OCI-LY3 (cell line): ENCODE measurements at regions not wholly inside any gene's neighbourhood (a gene's known extent, or its start where the extent isn't known, plus 50 kb on each side); places are given as distances from the start of the nearest gene placed in this dataset.

ENCODE experiments used
- H2AFZ ChIP-seq: fragments of 200-600, 300-600 bp; shearing (Covaris generic); 2 replicates; pipeline ENCODE4 v1.6.0; 2014; ENCODE audit warnings: antibody characterized with exemption, low read depth, low read length
- H3K27ac ChIP-seq: fragments of 200-600, 300-600 bp; sonication (generic); 2 replicates; pipeline ENCODE4 v1.5.1; 2014; ENCODE audit warnings: mild to moderate bottlenecking, low read length, moderate library complexity, mixed read lengths
- H3K27me3 ChIP-seq: fragments of 200-600, 300-600 bp; sonication (generic); 2 replicates; pipeline ENCODE4 v1.6.1; 2014; ENCODE audit warnings: low read depth, low read length, mixed read lengths
- H3K36me3 ChIP-seq: fragments of 200-600, 300-600 bp; sonication (generic); replicated peaks from 2 replicates; pipeline ENCODE3; 2014; ENCODE audit warnings: low read depth, low read length, mixed read lengths
- H3K4me1 ChIP-seq: fragments of 300-600, 200-600 bp; sonication (generic); 2 replicates; pipeline ENCODE4 v1.6.1; 2014; ENCODE audit warnings: low read length, mixed read lengths
- H3K4me2 ChIP-seq: fragments of 200-600, 300-600 bp; sonication (generic); 2 replicates; pipeline ENCODE4 v1.6.1; 2014; ENCODE audit warnings: low read length, mixed read lengths
- H3K4me3 ChIP-seq: fragments of 300-600, 200-600 bp; sonication (generic); 2 replicates; pipeline ENCODE4 v1.5.1; 2014; ENCODE audit warnings: antibody characterized with exemption, mild to moderate bottlenecking, low read length, moderate library complexity
- H3K79me2 ChIP-seq: fragments of 300-600, 200-600 bp; shearing (Covaris generic); 2 replicates; pipeline ENCODE4 v1.6.1; 2014; ENCODE audit warnings: mild to moderate bottlenecking, low read length, mixed read lengths
- H3K9ac ChIP-seq: fragments of 300-600, 200-600 bp; shearing (Covaris generic); 2 replicates; pipeline ENCODE4 v1.6.0; 2014; ENCODE audit warnings: mild to moderate bottlenecking, low read length, moderate library complexity
- H3K9me3 ChIP-seq: fragments of 200-600, 300-600 bp; shearing (Covaris generic); 2 replicates; pipeline ENCODE4 v1.6.1; 2014; ENCODE audit warnings: low read length, mixed read lengths; ENCODE audit not compliant: insufficient read depth
- H4K20me1 ChIP-seq: fragments of 200-600, 300-600 bp; sonication (generic); 2 replicates; pipeline ENCODE4 v1.6.1; 2016; ENCODE audit warnings: low read length, mixed read lengths; ENCODE audit not compliant: insufficient read depth
- CTCF ChIP-seq: fragments of 200-600, 300-600 bp; sonication (generic); IDR thresholded peaks from 2 replicates; pipeline ENCODE4 v1.5.1; 2014; ENCODE audit warnings: antibody characterized with exemption, low read length, low read depth
- EZH2phosphoT487 ChIP-seq: fragments of 200-600 bp; shearing (Covaris generic); IDR thresholded peaks from 2 replicates; pipeline ENCODE4 v1.6.1; 2018; ENCODE audit warnings: antibody characterized with exemption, mixed run types, low read depth

GRCh38 chr12:107586256-107586970 lies 99.2 kb upstream of the PWP1 start:
- H3K27ac ChIP-seq: no peak overlapping the region
- no peak overlapping the region for H2AFZ ChIP-seq
- no peak overlapping the region for H3K9ac ChIP-seq
- TF ChIP-seq EZH2phosphoT487: no peak
- TF ChIP-seq CTCF: no peak
- peaks cover 23% of the 10 kb centered on the region for H3K27me3 ChIP-seq
- no peaks in the 10 kb centered on the region for H3K36me3 ChIP-seq
- no peaks in the 10 kb centered on the region for H3K4me1 ChIP-seq
- H3K4me3 ChIP-seq: no peak overlapping the region
- no peaks in the 10 kb centered on the region for H4K20me1 ChIP-seq
- no peaks in the 10 kb centered on the region for H3K79me2 ChIP-seq
- H3K9me3 ChIP-seq: no peaks in the 10 kb centered on the region
- no peak overlapping the region for H3K4me2 ChIP-seq

GRCh38 chr12:107590413-107590812 lies 95.2 kb upstream of the PWP1 start:
- no peak overlapping the region for H3K27ac ChIP-seq
- no peaks in the 10 kb centered on the region for H4K20me1 ChIP-seq
- no peaks in the 10 kb centered on the region; the same call in 1 of the 2 replicates for H3K9me3 ChIP-seq
- H3K4me1 ChIP-seq: no peaks in the 10 kb centered on the region
- H3K4me3 ChIP-seq: no peak overlapping the region
- no peaks in the 10 kb centered on the region for H3K36me3 ChIP-seq
- H3K27me3 ChIP-seq: no peaks in the 10 kb centered on the region
- H3K4me2 ChIP-seq: no peak overlapping the region
- H3K79me2 ChIP-seq: no peaks in the 10 kb centered on the region
- no peak overlapping the region for H2AFZ ChIP-seq
- no peak for TF ChIP-seq CTCF
- TF ChIP-seq EZH2phosphoT487: no peak
- no peak overlapping the region for H3K9ac ChIP-seq

GRCh38 chr12:107590814-107591375 lies 94.7 kb upstream of the PWP1 start:
- H3K4me2 ChIP-seq: no peak overlapping the region
- H3K27me3 ChIP-seq: no peaks in the 10 kb centered on the region
- H3K36me3 ChIP-seq: no peaks in the 10 kb centered on the region
- H3K4me1 ChIP-seq: no peaks in the 10 kb centered on the region
- no peak overlapping the region for H3K4me3 ChIP-seq
- no peaks in the 10 kb centered on the region for H3K79me2 ChIP-seq
- TF ChIP-seq CTCF: no peak
- TF ChIP-seq EZH2phosphoT487: no peak
- no peaks in the 10 kb centered on the region for H4K20me1 ChIP-seq
- no peak overlapping the region for H3K9ac ChIP-seq
- no peak overlapping the region for H2AFZ ChIP-seq
- H3K27ac ChIP-seq: no peak overlapping the region
- no peaks in the 10 kb centered on the region; the same call in 1 of the 2 replicates for H3K9me3 ChIP-seq

GRCh38 chr12:107593713-107594381 lies 91.8 kb upstream of the PWP1 start:
- Histone ChIP-seq H3K27ac (no peak overlapping the region), H4K20me1 (no peaks in the 10 kb centered on the region), H3K36me3 (no peaks in the 10 kb centered on the region), H3K4me3 (no peak overlapping the region), H3K4me2 (no peak overlapping the region), H2AFZ (no peak overlapping the region), H3K27me3 (no peaks in the 10 kb centered on the region), H3K79me2 (no peaks in the 10 kb centered on the region), H3K9me3 (no peaks in the 10 kb centered on the region; the same call in 1 of the 2 replicates), H3K4me1 (no peaks in the 10 kb centered on the region), H3K9ac (no peak overlapping the region)
- no peak for TF ChIP-seq CTCF
- no peak for TF ChIP-seq EZH2phosphoT487
